ENCODE measurements at regions not wholly inside any gene's neighbourhood (a gene's known extent, or its start where the extent isn't known, plus 50 kb on each side); places are given as distances from the start of the nearest gene placed in this dataset.

GRCh38 chr1:4010284-4010683 lies 110.2 kb upstream of the C1orf174 start:
- TF ChIP-seq, protein P1, sequence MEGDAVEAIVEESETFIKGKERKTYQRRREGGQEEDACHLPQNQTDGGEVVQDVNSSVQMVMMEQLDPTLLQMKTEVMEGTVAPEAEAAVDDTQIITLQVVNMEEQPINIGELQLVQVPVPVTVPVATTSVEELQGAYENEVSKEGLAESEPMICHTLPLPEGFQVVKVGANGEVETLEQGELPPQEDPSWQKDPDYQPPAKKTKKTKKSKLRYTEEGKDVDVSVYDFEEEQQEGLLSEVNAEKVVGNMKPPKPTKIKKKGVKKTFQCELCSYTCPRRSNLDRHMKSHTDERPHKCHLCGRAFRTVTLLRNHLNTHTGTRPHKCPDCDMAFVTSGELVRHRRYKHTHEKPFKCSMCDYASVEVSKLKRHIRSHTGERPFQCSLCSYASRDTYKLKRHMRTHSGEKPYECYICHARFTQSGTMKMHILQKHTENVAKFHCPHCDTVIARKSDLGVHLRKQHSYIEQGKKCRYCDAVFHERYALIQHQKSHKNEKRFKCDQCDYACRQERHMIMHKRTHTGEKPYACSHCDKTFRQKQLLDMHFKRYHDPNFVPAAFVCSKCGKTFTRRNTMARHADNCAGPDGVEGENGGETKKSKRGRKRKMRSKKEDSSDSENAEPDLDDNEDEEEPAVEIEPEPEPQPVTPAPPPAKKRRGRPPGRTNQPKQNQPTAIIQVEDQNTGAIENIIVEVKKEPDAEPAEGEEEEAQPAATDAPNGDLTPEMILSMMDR (IDR thresholded peaks at IDR 0.05; ENCODE audit: low read depth, low read length, missing input control) = no peak
- TF ChIP-seq GABPA (IDR thresholded peaks at IDR 0.05 in 1 of 2, conservative IDR thresholded peaks at IDR 0.05 in 1 of 2) (no peak), EGR1 (IDR thresholded peaks at IDR 0.05; ENCODE audit: low read depth in 2 of 2) (no peak)
